H1 (cell line): ENCODE measurements at regions not wholly inside any gene's neighbourhood (a gene's known extent, or its start where the extent isn't known, plus 50 kb on each side); places are given as distances from the start of the nearest gene placed in this dataset.

Experiments used
- CTBP2 ChIP-seq: IDR thresholded peaks from 2 replicates; pipeline ENCODE4 v1.7.0; 2011; ENCODE audit warnings: borderline replicate concordance, mild to moderate bottlenecking, moderate library complexity, mixed read lengths, low read length; ENCODE audit not compliant: insufficient read depth, insufficient read length

- TF ChIP-seq CTBP2 = no peak
Observed at GRCh38 chr1:147850737-147851136, 51.9 kb upstream of the GJA8 start (continued).
